Activated CD8-positive, alpha-beta memory T cell treated with anti-CD3 and anti-CD28 coated beads, Interleukin-2, amount 50 U/mL, for 4 hours (primary cell): ENCODE measurements at regions not wholly inside any gene's neighbourhood (a gene's known extent, or its start where the extent isn't known, plus 50 kb on each side); places are given as distances from the start of the nearest gene placed in this dataset.

Source experiments
- DNase-seq: peaks from one replicate; pipeline ENCODE4 v3.0.0-alpha.2; 2020

GRCh38 chr15:79184465-79184892 is 93.9 kb upstream of the RASGRF1 start:
- peak; percentile 66 for DNase-seq

- no peak for DNase-seq
Observed at GRCh38 chr15:79180318-79180717, 89.7 kb upstream of the RASGRF1 start.

- DNase-seq = no peak
Observed at GRCh38 chr15:79179597-79179996, 89.0 kb upstream of the RASGRF1 start.

- DNase-seq = no peak
Observed at GRCh38 chr15:79179108-79179561, 88.6 kb upstream of the RASGRF1 start.

- no peak for DNase-seq
Observed at GRCh38 chr15:79178594-79178993, 88.0 kb upstream of the RASGRF1 start.

- no peak for DNase-seq
Observed at GRCh38 chr15:79176151-79176550, 85.6 kb upstream of the RASGRF1 start.

- no peak for DNase-seq
Observed at GRCh38 chr15:79172801-79173460, 82.4 kb upstream of the RASGRF1 start.

- no peak for DNase-seq
Observed at GRCh38 chr15:79172032-79172481, 81.5 kb upstream of the RASGRF1 start.

GRCh38 chr15:79171320-79172031 is 80.9 kb upstream of the RASGRF1 start:
- no peak for DNase-seq

GRCh38 chr15:79170256-79170664 is 79.7 kb upstream of the RASGRF1 start:
- no peak for DNase-seq

GRCh38 chr15:79169526-79170133 is 79.0 kb upstream of the RASGRF1 start:
- no peak for DNase-seq

GRCh38 chr15:79168922-79169456 is 78.4 kb upstream of the RASGRF1 start:
- no peak for DNase-seq

- no peak for DNase-seq
Observed at GRCh38 chr15:79167776-79168175, 77.2 kb upstream of the RASGRF1 start.

- DNase-seq = no peak
Observed at GRCh38 chr15:79166311-79166955, 75.9 kb upstream of the RASGRF1 start.

GRCh38 chr15:79164465-79164864 is 73.9 kb upstream of the RASGRF1 start:
- no peak for DNase-seq

- no peak for DNase-seq
Observed at GRCh38 chr15:79164043-79164442, 73.5 kb upstream of the RASGRF1 start.

- no peak for DNase-seq
Observed at GRCh38 chr15:79163395-79163794, 72.8 kb upstream of the RASGRF1 start.

- no peak for DNase-seq
Observed at GRCh38 chr15:79161837-79162508, 71.4 kb upstream of the RASGRF1 start.

- DNase-seq = no peak
Observed at GRCh38 chr15:79160211-79160610, 69.6 kb upstream of the RASGRF1 start.

- DNase-seq = no peak
Observed at GRCh38 chr15:79157631-79158592, 67.3 kb upstream of the RASGRF1 start.

GRCh38 chr15:79156704-79157375 is 66.3 kb upstream of the RASGRF1 start:
- DNase-seq = no peak
